Dermis microvascular lymphatic vessel endothelial cell (primary cell): ENCODE measurements at regions not wholly inside any gene's neighbourhood (a gene's known extent, or its start where the extent isn't known, plus 50 kb on each side); places are given as distances from the start of the nearest gene placed in this dataset.
A peak's percentile ranks its signal among the peaks of the same experiment; 100 is the strongest.
"Not testable (repeated sequence)": the region's sequence is repeated elsewhere in the genome, so short reads cannot be mapped to it uniquely, and the experiment has no call there.

ENCODE experiments used
- DNase-seq, 2 donors: peaks; one replicate each; pipeline versions ENCODE4 v3.0.0 to v3.0.0-alpha.2; 2010; ENCODE audit warnings: low read depth in 2 of 2

GRCh38 chr7:132030086-132030568 lies 473.7 kb upstream of the PODXL start:
- DNase-seq, result peak in 1 of 2 donors; percentile 37

GRCh38 chr7:132029369-132030085 lies 473.1 kb upstream of the PODXL start:
- DNase-seq, result no peak

- DNase-seq, result no peak
Observed at GRCh38 chr7:132028144-132028920, 471.9 kb upstream of the PODXL start.

GRCh38 chr7:132024290-132024689 lies 467.9 kb upstream of the PODXL start:
- no peak for DNase-seq

- DNase-seq, result no peak
Observed at GRCh38 chr7:132023466-132023865, 467.0 kb upstream of the PODXL start.

- DNase-seq, result no peak
Observed at GRCh38 chr7:132022188-132022587, 465.8 kb upstream of the PODXL start.

GRCh38 chr7:132019703-132020102 lies 463.3 kb upstream of the PODXL start:
- no peak for DNase-seq

- no peak for DNase-seq
Observed at GRCh38 chr7:132009778-132010177, 453.4 kb upstream of the PODXL start.

- no peak for DNase-seq
Observed at GRCh38 chr7:132004529-132004928, 448.1 kb upstream of the PODXL start.

- DNase-seq, result no peak
Observed at GRCh38 chr7:132002343-132002968, 446.0 kb upstream of the PODXL start.

GRCh38 chr7:132001146-132001545 lies 444.7 kb upstream of the PODXL start:
- DNase-seq, result no peak

GRCh38 chr7:131999193-131999592 lies 442.8 kb upstream of the PODXL start:
- DNase-seq, result no peak

- no peak for DNase-seq
Observed at GRCh38 chr7:131995324-131995723, 438.9 kb upstream of the PODXL start.

- not testable (repeated sequence) for DNase-seq
Observed at GRCh38 chr7:131981069-131981468, 424.6 kb upstream of the PODXL start.

- not testable (repeated sequence) for DNase-seq
Observed at GRCh38 chr7:131978118-131978517, 421.7 kb upstream of the PODXL start.

- no peak for DNase-seq
Observed at GRCh38 chr7:131976411-131976810, 420.0 kb upstream of the PODXL start.

GRCh38 chr7:131974671-131975070 lies 418.2 kb upstream of the PODXL start:
- no peak for DNase-seq

- DNase-seq, result no peak
Observed at GRCh38 chr7:131972251-131972650, 415.8 kb upstream of the PODXL start.

GRCh38 chr7:131970602-131971001 lies 414.2 kb upstream of the PODXL start:
- DNase-seq, result peak; percentile 1 to 37

GRCh38 chr7:131969560-131969959 lies 413.1 kb upstream of the PODXL start:
- no peak for DNase-seq

- no peak for DNase-seq
Observed at GRCh38 chr7:131967216-131967730, 410.8 kb upstream of the PODXL start.

GRCh38 chr7:131964203-131964602 lies 407.8 kb upstream of the PODXL start:
- no peak for DNase-seq
